ENCODE measurements at regions not wholly inside any gene's neighbourhood (a gene's known extent, or its start where the extent isn't known, plus 50 kb on each side); places are given as distances from the start of the nearest gene placed in this dataset.
A peak's percentile ranks its signal among the peaks of the same experiment; 100 is the strongest.

- no peak for DNase-seq
These were observed 214.3 kb upstream of the ADAMTS9 start for GRCh38 chr3:64901986-64902516.

- no peak for DNase-seq
These were observed 213.7 kb upstream of the ADAMTS9 start for GRCh38 chr3:64901522-64901885.

GRCh38 chr3:64900617-64901521 lies 213.1 kb upstream of the ADAMTS9 start:
- no peak for DNase-seq

DNA sequence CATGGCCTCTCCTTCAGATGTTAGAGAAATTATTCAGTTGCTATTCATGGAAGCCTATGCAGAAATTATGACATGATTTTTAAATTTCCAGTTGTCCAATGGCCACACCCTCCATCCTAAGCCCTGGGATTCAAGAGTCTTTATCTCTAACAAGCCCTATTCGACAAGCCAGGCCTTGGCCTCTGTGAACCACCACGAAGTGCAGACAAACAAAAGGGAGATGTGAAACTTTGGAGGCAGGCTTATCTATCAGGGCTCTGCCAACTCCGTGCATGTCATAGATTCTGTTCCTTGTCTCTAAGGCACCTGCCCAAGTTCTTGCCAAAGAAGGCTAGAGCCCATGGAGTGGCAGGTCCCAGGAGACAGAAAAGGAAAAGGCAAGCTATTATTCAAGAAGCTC lies 212.4 kb upstream of the ADAMTS9 start:
- DNase-seq: no peak

DNA sequence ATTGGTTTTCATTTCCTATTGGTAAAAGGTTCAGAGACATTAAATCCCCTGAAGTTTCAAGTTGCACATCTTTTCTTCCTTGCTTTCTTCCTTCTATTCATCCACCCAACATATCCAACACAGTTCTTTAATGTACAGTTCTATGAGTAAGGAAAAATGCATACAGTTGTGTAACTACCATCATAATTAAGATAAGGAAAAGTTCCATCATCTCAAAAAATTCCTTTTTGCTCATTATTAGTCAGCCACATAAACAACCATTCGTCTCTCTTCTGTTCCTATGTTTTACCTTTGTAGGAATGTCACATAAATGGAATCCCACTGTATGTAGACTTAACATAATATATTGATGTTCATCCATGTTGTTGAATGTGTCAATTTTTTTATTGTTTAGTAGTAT lies 211.1 kb upstream of the ADAMTS9 start:
- DNase-seq: no peak

GRCh38 chr3:64895991-64896895 lies 208.4 kb upstream of the ADAMTS9 start:
- DNase-seq: no peak

- DNase-seq: peak in 1 of 2 experiments; percentile 2
These were observed 207.5 kb upstream of the ADAMTS9 start for GRCh38 chr3:64895106-64895990.

- DNase-seq: no peak
These were observed 206.2 kb upstream of the ADAMTS9 start for GRCh38 chr3:64894006-64894405.

GRCh38 chr3:64892671-64893309 lies 205.0 kb upstream of the ADAMTS9 start:
- no peak for DNase-seq

DNA sequence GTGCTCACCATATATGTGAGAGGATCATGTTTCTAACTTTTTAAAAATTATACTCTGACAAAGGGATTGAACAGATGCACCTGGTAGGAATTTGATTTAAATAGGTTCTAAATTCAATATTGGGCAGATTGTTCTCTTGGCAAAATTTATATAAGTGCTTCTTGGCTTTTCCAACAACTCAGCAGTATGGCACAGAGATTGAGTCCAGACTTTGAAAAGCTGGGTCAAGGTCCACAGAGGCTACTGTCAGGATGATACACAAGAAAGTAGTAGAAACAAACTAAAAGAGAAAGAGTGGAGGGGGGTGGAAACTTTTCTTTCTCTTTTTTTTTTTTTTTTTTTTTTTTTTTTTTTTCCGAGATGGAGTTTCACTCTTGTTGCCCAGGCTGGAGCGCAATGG lies 203.2 kb upstream of the ADAMTS9 start:
- no peak for DNase-seq

GRCh38 chr3:64890466-64890865 lies 202.7 kb upstream of the ADAMTS9 start:
- DNase-seq: no peak

GRCh38 chr3:64890006-64890405 lies 202.2 kb upstream of the ADAMTS9 start:
- no peak for DNase-seq

DNA sequence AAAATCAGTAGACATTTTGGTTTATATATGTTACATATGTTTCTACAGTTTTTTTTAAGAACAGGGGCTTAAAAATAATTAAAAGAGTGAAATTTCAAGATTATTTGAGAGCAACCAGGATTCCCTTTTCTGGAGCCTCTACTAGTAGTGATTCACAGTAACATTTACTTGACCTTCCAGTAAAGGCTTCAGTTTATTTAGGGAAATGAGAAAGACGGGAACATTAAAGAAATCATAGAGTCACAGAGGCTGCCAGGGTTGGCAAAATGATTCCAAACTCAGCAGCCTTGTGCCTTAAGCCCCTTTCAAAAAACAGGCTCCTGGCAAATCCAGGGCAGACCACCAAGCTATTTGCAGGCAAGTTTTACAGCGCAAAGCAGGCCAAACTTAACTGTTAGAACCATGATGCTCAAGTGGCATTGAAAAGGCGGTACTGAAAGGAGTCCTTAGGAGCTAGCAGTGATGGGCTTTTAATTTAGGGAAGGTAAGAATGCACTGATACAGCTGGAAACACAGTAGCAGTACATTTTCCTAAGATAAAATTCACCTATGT lies 201.1 kb upstream of the ADAMTS9 start:
- peak in 1 of 2 experiments; percentile 52 for DNase-seq

DNA sequence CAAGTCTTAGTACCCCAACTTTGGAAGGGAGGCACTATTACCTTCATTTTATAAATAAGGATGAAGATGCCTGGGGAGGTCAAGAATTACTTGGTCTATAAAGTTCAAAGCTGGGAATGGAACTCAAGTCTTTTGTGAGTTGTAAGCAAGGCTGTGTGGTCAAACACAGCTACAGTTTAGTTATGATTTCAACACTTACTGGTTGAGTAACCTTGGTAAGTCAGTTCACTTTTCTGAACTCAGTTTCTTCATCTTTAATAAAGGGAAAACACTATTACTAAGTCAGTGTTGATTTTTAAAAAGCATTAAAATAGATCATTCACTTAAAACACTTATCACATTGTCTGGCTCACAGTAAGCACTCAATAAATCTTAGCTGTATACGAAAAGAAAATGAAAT lies 200.4 kb upstream of the ADAMTS9 start:
- no peak for DNase-seq

DNA sequence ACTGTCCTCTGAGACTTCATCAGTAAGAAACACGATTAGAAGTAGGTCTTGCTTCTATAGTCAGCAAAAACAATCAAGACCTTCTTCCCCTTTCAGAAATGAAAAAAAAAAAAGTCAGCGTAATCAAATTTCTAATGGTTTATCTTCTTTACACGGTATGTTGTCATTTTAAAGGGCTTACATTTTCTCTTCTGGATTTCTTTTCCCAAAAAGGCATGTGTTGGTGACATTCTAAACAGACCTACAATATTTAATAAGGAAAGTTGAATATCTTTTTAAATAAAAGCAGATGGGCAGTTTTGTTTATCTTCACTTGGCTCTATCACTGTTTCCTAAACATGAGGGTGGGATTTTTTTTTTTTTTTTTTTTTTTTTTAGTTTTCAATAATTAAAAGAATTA lies 197.3 kb upstream of the ADAMTS9 start:
- DNase-seq: no peak

DNA sequence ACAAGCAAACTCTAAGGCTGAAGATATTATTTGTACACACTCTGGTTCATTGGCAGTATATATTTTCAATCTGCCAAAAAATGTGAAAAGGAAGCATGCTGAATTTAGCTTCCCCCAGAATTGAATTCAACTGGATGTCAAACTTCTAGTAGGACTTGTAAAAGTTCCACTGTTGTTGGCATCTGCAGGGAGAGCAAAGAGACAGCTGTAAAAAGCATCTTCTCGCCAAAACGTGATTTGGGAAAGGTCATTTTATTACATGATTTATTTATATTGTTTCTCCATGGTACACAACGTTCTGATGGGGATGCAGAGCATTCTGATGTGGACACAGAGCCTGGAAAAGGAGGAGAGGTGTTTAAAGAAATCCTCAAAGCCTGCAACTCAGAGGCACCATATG lies 196.7 kb upstream of the ADAMTS9 start:
- no peak for DNase-seq

GRCh38 chr3:64880916-64881315 lies 193.1 kb upstream of the ADAMTS9 start:
- no peak for DNase-seq

DNA sequence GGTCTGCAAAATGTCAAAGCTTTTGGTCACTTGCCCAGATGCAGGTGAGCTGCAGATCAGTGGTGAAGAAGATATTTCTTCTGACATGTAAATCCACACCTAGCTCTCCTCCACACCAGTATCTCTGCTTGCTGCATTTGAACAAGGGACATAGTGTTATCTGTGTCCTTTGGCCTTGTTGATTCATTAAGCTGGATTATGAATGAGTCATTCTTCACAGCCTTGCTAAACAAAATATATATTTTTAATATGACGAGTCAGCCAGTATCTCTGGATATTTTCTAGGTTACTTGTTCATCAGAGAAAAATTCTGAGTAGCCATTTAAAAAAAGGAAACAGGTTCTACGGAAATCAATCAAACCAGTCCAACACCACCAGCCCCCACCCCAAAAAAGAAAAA lies 190.6 kb upstream of the ADAMTS9 start:
- DNase-seq: no peak

- no peak for DNase-seq
These were observed 185.6 kb upstream of the ADAMTS9 start for GRCh38 chr3:64873400-64873799.

DNA sequence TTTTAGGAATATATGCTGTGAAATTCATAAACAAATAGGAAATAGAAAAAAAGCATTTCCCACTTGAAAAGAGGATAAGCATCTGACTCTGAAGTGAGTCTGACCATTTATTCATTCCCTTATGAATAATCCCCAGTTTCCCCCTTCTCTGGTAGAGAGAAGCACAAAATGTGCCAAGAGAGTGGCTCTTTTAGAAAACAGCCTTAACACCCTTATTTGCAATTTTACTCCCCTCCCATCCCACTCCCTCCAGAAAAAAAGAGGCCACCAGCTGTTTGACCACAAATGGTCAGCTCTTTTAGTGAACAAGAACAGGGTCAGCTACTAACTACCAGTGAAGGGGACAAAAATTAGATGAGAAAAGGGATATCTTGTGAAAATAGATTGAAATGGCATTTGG lies 184.5 kb upstream of the ADAMTS9 start:
- DNase-seq: no peak

DNA sequence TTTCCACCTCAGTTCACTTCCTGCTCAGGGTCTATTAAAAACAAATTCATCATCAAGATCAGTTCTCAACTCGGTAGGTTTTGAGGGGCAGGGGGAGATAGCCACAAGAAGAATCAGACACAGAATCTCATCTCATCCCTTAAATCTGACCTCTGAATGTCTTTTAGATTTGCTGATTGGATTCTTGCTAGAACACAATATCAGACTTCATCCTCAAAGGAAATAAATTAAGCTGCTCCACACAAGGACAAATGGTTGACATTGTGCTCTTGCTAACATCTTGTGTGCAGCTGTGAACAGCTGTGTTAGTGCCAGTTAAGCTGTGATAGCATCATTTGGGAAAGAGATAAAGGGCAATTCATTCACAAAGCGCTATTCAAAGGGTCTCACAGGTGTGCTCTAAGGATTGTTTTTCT lies 184.0 kb upstream of the ADAMTS9 start:
- no peak for DNase-seq
